ENCODE measurements at regions not wholly inside any gene's neighbourhood (a gene's known extent, or its start where the extent isn't known, plus 50 kb on each side); places are given as distances from the start of the nearest gene placed in this dataset.

DNA sequence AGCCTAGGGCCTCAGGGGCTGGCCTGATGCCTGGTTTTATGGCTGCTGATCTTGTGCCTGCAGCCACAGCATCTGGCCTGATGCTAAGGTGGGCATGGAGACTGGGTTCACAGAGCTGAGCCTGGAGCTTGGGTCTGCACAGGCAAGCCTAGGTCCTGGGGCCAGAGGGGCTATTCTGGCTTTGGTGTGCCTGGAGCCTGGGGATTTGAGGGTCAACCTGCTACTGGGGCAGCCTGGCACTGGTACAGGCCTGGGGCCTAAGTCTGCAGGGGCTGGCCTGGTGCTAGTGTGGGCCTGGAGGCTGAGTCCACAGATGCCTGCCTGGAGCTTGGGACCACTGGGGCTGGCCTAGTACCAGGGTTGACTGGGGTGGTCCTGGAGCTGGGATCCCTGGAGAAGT lies 481.8 kb upstream of the GHITM start:
- H3K4me3 ChIP-seq (IDR thresholded peaks at IDR 0.05; ENCODE audit: insufficient read depth, low read depth, low read length) = no peak overlapping the region
- no peaks in the 10 kb centered on the region for H3K36me3 ChIP-seq (ENCODE audit: insufficient read depth)
- no peak overlapping the region for H2AFZ ChIP-seq (ENCODE audit: low read depth)
- H3K9ac ChIP-seq = no peak overlapping the region
- no peaks in the 10 kb centered on the region for H4K20me1 ChIP-seq (ENCODE audit: insufficient read depth)
- H3K79me2 ChIP-seq (ENCODE audit: insufficient read depth, low read depth) = no peaks in the 10 kb centered on the region
- no peaks in the 10 kb centered on the region for H3K27me3 ChIP-seq (ENCODE audit: insufficient read depth, low read depth)
- no peak overlapping the region for H3K27ac ChIP-seq
- H3K4me2 ChIP-seq = no peak overlapping the region
- TF ChIP-seq, protein P1, sequence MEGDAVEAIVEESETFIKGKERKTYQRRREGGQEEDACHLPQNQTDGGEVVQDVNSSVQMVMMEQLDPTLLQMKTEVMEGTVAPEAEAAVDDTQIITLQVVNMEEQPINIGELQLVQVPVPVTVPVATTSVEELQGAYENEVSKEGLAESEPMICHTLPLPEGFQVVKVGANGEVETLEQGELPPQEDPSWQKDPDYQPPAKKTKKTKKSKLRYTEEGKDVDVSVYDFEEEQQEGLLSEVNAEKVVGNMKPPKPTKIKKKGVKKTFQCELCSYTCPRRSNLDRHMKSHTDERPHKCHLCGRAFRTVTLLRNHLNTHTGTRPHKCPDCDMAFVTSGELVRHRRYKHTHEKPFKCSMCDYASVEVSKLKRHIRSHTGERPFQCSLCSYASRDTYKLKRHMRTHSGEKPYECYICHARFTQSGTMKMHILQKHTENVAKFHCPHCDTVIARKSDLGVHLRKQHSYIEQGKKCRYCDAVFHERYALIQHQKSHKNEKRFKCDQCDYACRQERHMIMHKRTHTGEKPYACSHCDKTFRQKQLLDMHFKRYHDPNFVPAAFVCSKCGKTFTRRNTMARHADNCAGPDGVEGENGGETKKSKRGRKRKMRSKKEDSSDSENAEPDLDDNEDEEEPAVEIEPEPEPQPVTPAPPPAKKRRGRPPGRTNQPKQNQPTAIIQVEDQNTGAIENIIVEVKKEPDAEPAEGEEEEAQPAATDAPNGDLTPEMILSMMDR (conservative IDR thresholded peaks at IDR 0.05; ENCODE audit: low read depth, low read length) = no peak
- no peaks in the 10 kb centered on the region for H3K4me1 ChIP-seq (ENCODE audit: low read depth, poor library complexity, severe bottlenecking)

DNA sequence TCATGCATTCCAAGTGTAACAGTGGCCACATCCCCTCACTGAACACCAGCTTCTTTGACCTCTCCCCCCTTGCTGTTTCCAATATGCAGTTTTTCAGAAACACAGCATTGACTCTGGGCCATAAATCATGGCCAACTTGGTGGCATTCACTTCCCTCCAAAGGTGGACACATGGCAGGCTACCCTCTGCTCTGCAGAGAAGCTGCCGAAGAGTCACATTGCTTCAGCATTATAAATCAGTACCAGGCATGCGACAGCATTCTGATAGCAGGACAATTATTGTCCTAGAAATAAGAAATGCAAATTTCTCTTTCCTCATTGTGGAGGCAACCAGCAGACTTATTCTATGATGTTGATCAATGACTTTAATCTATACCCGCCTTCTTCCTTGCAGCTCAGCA lies 475.4 kb upstream of the GHITM start:
- Histone ChIP-seq H3K4me2 (no peak overlapping the region), H3K27ac (no peak overlapping the region), H3K36me3 (ENCODE audit: insufficient read depth) (no peaks in the 10 kb centered on the region), H2AFZ (ENCODE audit: low read depth) (no peak overlapping the region), H4K20me1 (ENCODE audit: insufficient read depth) (no peaks in the 10 kb centered on the region), H3K27me3 (ENCODE audit: insufficient read depth, low read depth) (no peaks in the 10 kb centered on the region), H3K79me2 (ENCODE audit: insufficient read depth, low read depth) (no peaks in the 10 kb centered on the region), H3K4me3 (IDR thresholded peaks at IDR 0.05; ENCODE audit: insufficient read depth, low read depth, low read length) (no peak overlapping the region), H3K9ac (no peak overlapping the region), H3K4me1 (ENCODE audit: low read depth, poor library complexity, severe bottlenecking) (no peaks in the 10 kb centered on the region)
- TF ChIP-seq, protein P1 (conservative IDR thresholded peaks at IDR 0.05; ENCODE audit: low read depth, low read length) = no peak

DNA sequence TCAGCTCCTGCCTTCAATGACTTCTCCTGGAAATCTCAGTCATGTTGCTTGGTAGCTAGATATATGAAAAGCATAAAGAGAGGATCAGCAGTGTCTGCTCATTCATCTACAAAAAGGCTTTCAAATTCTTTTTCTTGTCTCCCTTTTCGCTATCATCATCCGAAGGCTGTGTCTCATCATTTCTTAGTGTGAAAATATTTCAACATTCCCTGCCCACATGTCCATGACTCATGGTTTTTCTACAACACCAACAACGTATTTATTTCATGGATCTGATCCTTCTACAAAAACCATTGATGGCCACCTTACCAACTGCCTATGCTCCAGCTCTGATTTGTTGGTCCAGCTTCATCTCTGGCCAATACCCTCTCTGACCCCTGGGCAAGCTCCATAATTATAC lies 472.5 kb upstream of the GHITM start:
- no peak overlapping the region for H3K4me3 ChIP-seq (IDR thresholded peaks at IDR 0.05; ENCODE audit: insufficient read depth, low read depth, low read length)
- no peaks in the 10 kb centered on the region for H3K79me2 ChIP-seq (ENCODE audit: insufficient read depth, low read depth)
- H3K36me3 ChIP-seq (ENCODE audit: insufficient read depth) = no peaks in the 10 kb centered on the region
- H3K27ac ChIP-seq = no peak overlapping the region
- no peak overlapping the region for H2AFZ ChIP-seq (ENCODE audit: low read depth)
- TF ChIP-seq, protein P1 (conservative IDR thresholded peaks at IDR 0.05; ENCODE audit: low read depth, low read length) = no peak
- no peaks in the 10 kb centered on the region for H3K27me3 ChIP-seq (ENCODE audit: insufficient read depth, low read depth)
- H3K4me1 ChIP-seq (ENCODE audit: low read depth, poor library complexity, severe bottlenecking) = no peaks in the 10 kb centered on the region
- H3K4me2 ChIP-seq = no peak overlapping the region
- no peaks in the 10 kb centered on the region for H4K20me1 ChIP-seq (ENCODE audit: insufficient read depth)
- H3K9ac ChIP-seq = no peak overlapping the region

DNA sequence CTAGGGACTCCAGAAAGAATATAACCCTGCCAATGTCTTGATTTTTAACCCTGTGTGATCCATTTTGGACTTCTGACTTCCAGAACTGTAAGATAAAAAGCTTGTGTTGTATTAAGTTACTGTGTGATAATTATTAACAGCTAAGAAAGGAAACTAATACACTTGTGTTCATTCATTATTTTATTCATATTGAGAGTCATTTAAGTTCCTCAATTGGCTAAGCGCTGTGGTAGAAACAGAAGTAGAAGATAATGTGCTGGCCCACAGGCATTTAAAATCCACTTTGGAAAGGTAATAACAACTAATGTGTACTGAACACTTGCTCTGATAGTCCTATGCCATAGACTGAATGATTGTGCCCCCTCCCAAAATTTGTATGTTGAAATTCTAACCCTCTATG lies 471.7 kb upstream of the GHITM start:
- no peaks in the 10 kb centered on the region for H4K20me1 ChIP-seq (ENCODE audit: insufficient read depth)
- no peak overlapping the region for H3K4me3 ChIP-seq (IDR thresholded peaks at IDR 0.05; ENCODE audit: insufficient read depth, low read depth, low read length)
- no peak overlapping the region for H2AFZ ChIP-seq (ENCODE audit: low read depth)
- no peak overlapping the region for H3K27ac ChIP-seq
- no peak overlapping the region for H3K4me2 ChIP-seq
- H3K27me3 ChIP-seq (ENCODE audit: insufficient read depth, low read depth) = no peaks in the 10 kb centered on the region
- no peaks in the 10 kb centered on the region for H3K79me2 ChIP-seq (ENCODE audit: insufficient read depth, low read depth)
- TF ChIP-seq, protein P1 (conservative IDR thresholded peaks at IDR 0.05; ENCODE audit: low read depth, low read length) = no peak
- H3K9ac ChIP-seq = no peak overlapping the region
- H3K36me3 ChIP-seq (ENCODE audit: insufficient read depth) = no peaks in the 10 kb centered on the region
- H3K4me1 ChIP-seq (ENCODE audit: low read depth, poor library complexity, severe bottlenecking) = no peaks in the 10 kb centered on the region

- H3K27ac ChIP-seq = no peak overlapping the region
- H4K20me1 ChIP-seq (ENCODE audit: insufficient read depth) = no peaks in the 10 kb centered on the region
- no peak overlapping the region for H3K4me3 ChIP-seq (IDR thresholded peaks at IDR 0.05; ENCODE audit: insufficient read depth, low read depth, low read length)
- no peak overlapping the region for H3K9ac ChIP-seq
- H3K36me3 ChIP-seq (ENCODE audit: insufficient read depth) = no peaks in the 10 kb centered on the region
- H3K79me2 ChIP-seq (ENCODE audit: insufficient read depth, low read depth) = no peaks in the 10 kb centered on the region
- no peak overlapping the region for H2AFZ ChIP-seq (ENCODE audit: low read depth)
- H3K4me1 ChIP-seq (ENCODE audit: low read depth, poor library complexity, severe bottlenecking) = peaks cover 15% of the 10 kb centered on the region
- H3K27me3 ChIP-seq (ENCODE audit: insufficient read depth, low read depth) = no peaks in the 10 kb centered on the region
- H3K4me2 ChIP-seq = no peak overlapping the region
- TF ChIP-seq, protein P1 (conservative IDR thresholded peaks at IDR 0.05; ENCODE audit: low read depth, low read length) = no peak
Measured at GRCh38 chr10:83673316-83673715, 466.0 kb upstream of the GHITM start.

Data from KMS-11 (cell line).